Neural crest cell (in vitro differentiated cells): ENCODE measurements at regions not wholly inside any gene's neighbourhood (a gene's known extent, or its start where the extent isn't known, plus 50 kb on each side); places are given as distances from the start of the nearest gene placed in this dataset.

Experiments used
- DNase-seq: peaks from one replicate; pipeline ENCODE4 v3.0.0; 2021; ENCODE audit warnings: low read depth, mixed read lengths, low spot score
- H3K27ac Mint-ChIP-seq: one replicate; pipeline ENCODE4 v1.8.0; 2021; ENCODE audit warnings: mild to moderate bottlenecking, mixed read lengths; ENCODE audit not compliant: unreplicated experiment
- H3K27me3 Mint-ChIP-seq: 2 replicates; pipeline ENCODE4 v1.8.0; 2021; ENCODE audit warnings: low read depth, mild to moderate bottlenecking, mixed read lengths
- H3K36me3 Mint-ChIP-seq: 2 replicates; pipeline ENCODE4 v1.8.0; 2021; ENCODE audit warnings: low read depth, mild to moderate bottlenecking, mixed read lengths
- H3K4me1 Mint-ChIP-seq: 2 replicates; pipeline ENCODE4 v1.8.0; 2021; ENCODE audit warnings: mixed read lengths
- H3K4me3 Mint-ChIP-seq: one replicate; pipeline ENCODE4 v1.8.0; 2021; ENCODE audit warnings: mild to moderate bottlenecking, mixed read lengths
- H3K9me3 Mint-ChIP-seq: 2 replicates; pipeline ENCODE4 v1.8.0; 2021; ENCODE audit warnings: mixed read lengths
- CTCF ChIP-seq: fragments of 200-600 bp; sonication (generic); conservative IDR thresholded peaks from 2 replicates; pipeline ENCODE4 v1.5.0; 2021; ENCODE audit warnings: antibody characterized with exemption, mild to moderate bottlenecking

GRCh38 chr18:28757466-28758008 is 580.6 kb upstream of the CDH2 start:
- Mint-ChIP-seq H3K36me3 (no peaks in the 10 kb centered on the region), H3K27me3 (no peaks in the 10 kb centered on the region), H3K27ac (no peak overlapping the region), H3K4me1 (peaks cover 10% of the 10 kb centered on the region), H3K9me3 (peaks cover 3% of the 10 kb centered on the region), H3K4me3 (no peak overlapping the region)
- no peak for DNase-seq
- no peak for TF ChIP-seq CTCF

DNA sequence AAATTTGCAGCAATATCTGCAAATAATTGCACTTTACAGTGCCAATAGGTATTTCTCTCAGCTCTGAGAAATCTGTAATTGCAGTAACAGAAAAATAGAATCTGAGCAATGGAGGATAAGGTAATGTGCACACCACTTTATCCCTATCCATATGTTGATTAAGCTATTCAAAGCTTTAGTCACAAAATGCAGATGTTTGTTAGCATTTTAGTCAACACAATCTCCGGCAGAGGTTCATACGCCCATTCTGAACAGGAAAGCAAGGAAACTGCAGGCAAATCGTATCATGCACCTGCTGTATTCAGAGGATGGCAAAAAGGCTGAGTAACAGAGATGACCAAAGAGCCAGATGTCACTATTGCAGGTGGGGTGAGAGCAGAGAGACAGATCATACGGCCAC is 566.2 kb upstream of the CDH2 start:
- Mint-ChIP-seq H3K27me3 (no peaks in the 10 kb centered on the region), H3K9me3 (no peaks in the 10 kb centered on the region), H3K4me3 (no peak overlapping the region), H3K4me1 (no peaks in the 10 kb centered on the region), H3K27ac (no peak overlapping the region), H3K36me3 (no peaks in the 10 kb centered on the region)
- no peak for DNase-seq
- no peak for TF ChIP-seq CTCF

DNA sequence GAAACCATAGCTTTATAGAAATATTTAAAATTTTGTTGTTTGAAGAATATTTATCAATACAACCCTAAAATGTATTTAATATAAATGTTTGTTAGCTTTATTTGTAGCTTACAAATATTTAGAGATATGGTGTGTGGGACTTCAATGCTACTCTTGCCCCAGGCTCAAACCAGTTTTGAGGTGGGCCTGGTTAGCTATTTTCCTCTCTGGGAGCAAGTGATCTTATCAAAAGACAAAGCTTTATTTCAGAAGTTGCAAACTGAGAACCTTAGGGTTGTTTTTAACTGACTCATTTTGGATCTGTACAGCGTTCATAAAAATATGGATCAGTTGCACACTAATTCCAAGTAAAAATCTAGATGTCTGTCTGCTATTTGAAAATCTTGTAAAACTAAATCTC is 563.6 kb upstream of the CDH2 start:
- H3K9me3 Mint-ChIP-seq = no peaks in the 10 kb centered on the region
- TF ChIP-seq CTCF = no peak

GRCh38 chr18:28736951-28737350 is 560.0 kb upstream of the CDH2 start:
- no peak for DNase-seq
- Mint-ChIP-seq H3K4me1 (peaks cover 4% of the 10 kb centered on the region), H3K27ac (no peak overlapping the region), H3K27me3 (no peaks in the 10 kb centered on the region), H3K36me3 (no peaks in the 10 kb centered on the region), H3K4me3 (no peak overlapping the region), H3K9me3 (no peaks in the 10 kb centered on the region)
- no peak for TF ChIP-seq CTCF

More for the DNA sequence above, 563.6 kb upstream of the CDH2 start:
- no peak overlapping the region for H3K27ac Mint-ChIP-seq
- no peaks in the 10 kb centered on the region for H3K27me3 Mint-ChIP-seq
- no peaks in the 10 kb centered on the region for H3K36me3 Mint-ChIP-seq
- H3K4me3 Mint-ChIP-seq = no peak overlapping the region
- H3K4me1 Mint-ChIP-seq = no peaks in the 10 kb centered on the region
- DNase-seq = no peak

DNA sequence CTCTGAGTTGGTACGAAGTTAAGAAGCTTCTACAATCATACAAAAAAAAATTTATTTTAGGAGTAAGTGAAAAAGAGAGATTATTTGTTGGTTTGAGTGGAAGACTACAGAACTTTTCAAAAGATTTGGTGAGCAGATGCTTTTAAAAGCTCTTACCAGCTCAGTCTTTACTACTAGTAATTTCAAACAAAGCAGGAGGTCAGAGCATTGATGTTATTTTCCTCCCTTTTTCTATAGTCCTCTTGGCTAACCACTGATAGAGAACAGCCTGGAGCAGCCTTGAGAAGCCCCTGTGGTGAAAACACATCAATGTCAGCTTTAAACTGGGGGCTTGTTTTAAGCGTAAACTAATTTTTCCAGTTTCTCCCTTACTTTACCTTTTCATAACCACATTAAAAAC is 559.3 kb upstream of the CDH2 start:
- DNase-seq = no peak
- peaks cover 9% of the 10 kb centered on the region for H3K4me1 Mint-ChIP-seq
- H3K27ac Mint-ChIP-seq = no peak overlapping the region
- H3K36me3 Mint-ChIP-seq = no peaks in the 10 kb centered on the region
- H3K4me3 Mint-ChIP-seq = no peak overlapping the region
- peaks cover 2% of the 10 kb centered on the region for H3K9me3 Mint-ChIP-seq
- no peak for TF ChIP-seq CTCF
- H3K27me3 Mint-ChIP-seq = no peaks in the 10 kb centered on the region

DNA sequence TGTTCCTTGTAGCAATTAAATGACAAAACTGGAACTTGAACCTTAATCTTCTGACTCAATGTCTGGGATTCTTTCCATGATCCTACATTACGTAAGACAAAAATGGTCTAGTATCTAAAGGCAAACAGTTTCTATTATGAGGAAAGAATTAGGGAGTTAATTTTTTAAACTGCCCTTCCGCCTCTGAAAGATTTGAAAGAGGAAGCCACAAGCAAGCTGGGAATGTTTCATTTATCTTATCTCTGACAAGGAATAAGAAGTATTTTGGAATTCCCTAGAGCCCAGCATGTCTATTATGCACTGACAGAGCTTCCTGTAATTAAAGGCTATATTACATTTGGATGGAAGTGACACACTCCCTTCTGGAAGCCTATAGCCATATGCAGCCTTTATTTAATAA is 558.8 kb upstream of the CDH2 start:
- DNase-seq = no peak
- no peaks in the 10 kb centered on the region for H3K36me3 Mint-ChIP-seq
- H3K9me3 Mint-ChIP-seq = peaks cover 3% of the 10 kb centered on the region
- H3K4me3 Mint-ChIP-seq = no peak overlapping the region
- no peak overlapping the region for H3K27ac Mint-ChIP-seq
- no peaks in the 10 kb centered on the region for H3K27me3 Mint-ChIP-seq
- H3K4me1 Mint-ChIP-seq = peaks cover 9% of the 10 kb centered on the region
- TF ChIP-seq CTCF = no peak
